Mesenchymal stem cell (in vitro differentiated cells and primary cell): ENCODE measurements at regions not wholly inside any gene's neighbourhood (a gene's known extent, or its start where the extent isn't known, plus 50 kb on each side); places are given as distances from the start of the nearest gene placed in this dataset.

Experiments used
- DNase-seq: peaks from one replicate; pipeline ENCODE4 v3.0.0-alpha.2; 2013
- H2AFZ ChIP-seq: one replicate; pipeline ENCODE4 v1.6.1; 2013; ENCODE audit warnings: low read depth, mild to moderate bottlenecking, control low read depth, inconsistent platforms, low read length, moderate library complexity
- H2AK5ac ChIP-seq: 2 replicates; pipeline ENCODE4 v1.6.1; 2013; ENCODE audit warnings: low read length, moderate library complexity, mild to moderate bottlenecking, inconsistent platforms; ENCODE audit not compliant: severe bottlenecking
- H2BK120ac ChIP-seq: one replicate; pipeline ENCODE4 v1.6.1; 2013; ENCODE audit warnings: low read depth, mild to moderate bottlenecking, inconsistent platforms, low read length, moderate library complexity
- H2BK12ac ChIP-seq, 2 experiments: one replicate each; pipeline ENCODE4 v1.6.1; 2013; ENCODE audit warnings: inconsistent platforms in 2 of 2, low read length in 2 of 2, mild to moderate bottlenecking in 2 of 2, moderate library complexity in 2 of 2, control low read depth in 1 of 2
- H2BK15ac ChIP-seq: one replicate; pipeline ENCODE4 v1.6.1; 2013; ENCODE audit warnings: mild to moderate bottlenecking, low read depth, inconsistent platforms; ENCODE audit not compliant: poor library complexity, severe bottlenecking
- H2BK5ac ChIP-seq: 2 replicates; pipeline ENCODE4 v1.6.1; 2013; ENCODE audit warnings: low read depth, mild to moderate bottlenecking, low read length, control low read depth, inconsistent platforms; ENCODE audit not compliant: poor library complexity, severe bottlenecking
- H3K14ac ChIP-seq, 2 experiments: one replicate each; pipeline ENCODE4 v1.6.1; 2013; ENCODE audit warnings: inconsistent platforms in 2 of 2, low read length in 2 of 2, control low read depth in 1 of 2, mild to moderate bottlenecking in 1 of 2, moderate library complexity in 1 of 2
- H3K18ac ChIP-seq, 2 experiments: one replicate each; pipeline ENCODE4 v1.6.1; 2013; ENCODE audit warnings: inconsistent platforms in 2 of 2, low read length in 2 of 2, control low read depth in 1 of 2, low read depth in 1 of 2, mild to moderate bottlenecking in 1 of 2
- H3K23ac ChIP-seq, 2 experiments: one replicate each; pipeline ENCODE4 v1.6.1; 2013; ENCODE audit warnings: inconsistent platforms in 2 of 2, low read length in 2 of 2, mild to moderate bottlenecking in 2 of 2, moderate library complexity in 2 of 2, control low read depth in 1 of 2
- H3K27ac ChIP-seq: 2 replicates; pipeline ENCODE4 v1.5.1; 2013; ENCODE audit warnings: mild to moderate bottlenecking, moderate library complexity, low read length, control low read depth, inconsistent platforms; ENCODE audit not compliant: poor library complexity, severe bottlenecking
- H3K27me3 ChIP-seq, 2 experiments: 2 replicates each; pipeline versions ENCODE4 v1.6.1 to v1.7.0; 2013; ENCODE audit warnings: low read length in 2 of 2, mild to moderate bottlenecking in 2 of 2, moderate library complexity in 2 of 2, control low read depth in 1 of 2, inconsistent platforms in 1 of 2; ENCODE audit not compliant: control insufficient read depth in 1 of 2, insufficient read depth in 1 of 2
- H3K36me3 ChIP-seq, 2 experiments: 2 replicates each; pipeline versions ENCODE4 v1.6.1 to v1.7.0; 2013; ENCODE audit warnings: low read length in 2 of 2, control low read depth in 1 of 2, inconsistent platforms in 1 of 2, low read depth in 1 of 2, mild to moderate bottlenecking in 1 of 2; ENCODE audit not compliant: insufficient read depth in 2 of 2, control insufficient read depth in 1 of 2
- H3K4ac ChIP-seq, 2 experiments: one replicate each; pipeline ENCODE4 v1.6.1; 2013; ENCODE audit warnings: inconsistent platforms in 2 of 2, low read length in 2 of 2, mild to moderate bottlenecking in 2 of 2, moderate library complexity in 2 of 2, control low read depth in 1 of 2, low read depth in 1 of 2
- H3K4me1 ChIP-seq: 2 replicates; pipeline ENCODE4 v1.6.1; 2013; ENCODE audit warnings: low read depth, low read length, control low read depth; ENCODE audit not compliant: control insufficient read depth, insufficient read depth
- H3K4me2 ChIP-seq: 2 replicates; pipeline ENCODE4 v1.6.1; 2013; ENCODE audit warnings: low read length, mild to moderate bottlenecking, inconsistent platforms; ENCODE audit not compliant: poor library complexity, severe bottlenecking
- H3K4me3 ChIP-seq, 2 experiments: 2 replicates each; pipeline versions ENCODE4 v1.5.1 to v1.7.0; 2013; ENCODE audit warnings: low read length in 2 of 2, mild to moderate bottlenecking in 2 of 2, control low read depth in 1 of 2, low read depth in 1 of 2; ENCODE audit not compliant: insufficient read depth in 1 of 2
- H3K79me1 ChIP-seq: replicated peaks from 2 replicates; pipeline ENCODE4 v1.6.1; 2013; ENCODE audit warnings: mild to moderate bottlenecking, control low read depth, low read length, inconsistent platforms; ENCODE audit not compliant: poor library complexity, severe bottlenecking
- H3K9ac ChIP-seq: 2 replicates; pipeline ENCODE4 v1.7.0; 2013; ENCODE audit warnings: mild to moderate bottlenecking, low read length, moderate library complexity
- H3K9me3 ChIP-seq: 2 replicates; pipeline ENCODE4 v1.7.0; 2013; ENCODE audit warnings: mild to moderate bottlenecking, low read length; ENCODE audit not compliant: control insufficient read depth
- H4K8ac ChIP-seq: one replicate; pipeline ENCODE4 v1.6.1; 2013; ENCODE audit warnings: inconsistent platforms, mild to moderate bottlenecking, low read length, moderate library complexity
- H4K91ac ChIP-seq: one replicate; pipeline ENCODE4 v1.6.1; 2013; ENCODE audit warnings: mild to moderate bottlenecking, low read length, inconsistent platforms
- WGBS: methylation state at CpG from one replicate; pipeline ENCODE4 v1.1.7; 2013; ENCODE audit warnings: mixed read lengths; 5-methylcytosine and 5-hydroxymethylcytosine counted together

GRCh38 chrX:69362856-69363255 lies 141.3 kb upstream of the NALF2 start:
- no peak overlapping the region for H2BK5ac ChIP-seq

GRCh38 chrX:69362354-69362753 lies 141.8 kb upstream of the NALF2 start:
- H3K4ac ChIP-seq: no peak overlapping the region
- no peak overlapping the region for H2AFZ ChIP-seq
- H3K18ac ChIP-seq: no peak overlapping the region
- WGBS: 77% methylated on average over 5 of the region's 5 CpGs
- H3K27me3 ChIP-seq: peaks cover 0 to 64% of the 10 kb centered on the region in 2 experiments
- no peak overlapping the region for H2BK5ac ChIP-seq
- H3K79me1 ChIP-seq: no peaks in the 10 kb centered on the region
- no peak overlapping the region for H3K14ac ChIP-seq
- peak overlapping the region; percentile 24 for H3K9ac ChIP-seq
- H3K23ac ChIP-seq: no peak overlapping the region
- H4K91ac ChIP-seq: no peak overlapping the region
- no peaks in the 10 kb centered on the region for H3K36me3 ChIP-seq
- no peak overlapping the region for H4K8ac ChIP-seq
- H2BK15ac ChIP-seq: no peak overlapping the region
- H3K4me2 ChIP-seq: no peak overlapping the region
- no peak overlapping the region for H2AK5ac ChIP-seq
- no peaks in the 10 kb centered on the region for H3K9me3 ChIP-seq
- no peak for DNase-seq
- H3K4me1 ChIP-seq: no peaks in the 10 kb centered on the region
- no peak overlapping the region for H3K4me3 ChIP-seq
- H2BK120ac ChIP-seq: no peak overlapping the region
- no peak overlapping the region for H3K27ac ChIP-seq
- no peak overlapping the region for H2BK12ac ChIP-seq

More at GRCh38 chrX:69362856-69363255, 141.3 kb upstream of the NALF2 start:
- Histone ChIP-seq H2BK15ac (no peak overlapping the region), H4K91ac (no peak overlapping the region), H2BK120ac (no peak overlapping the region), H2AK5ac (no peak overlapping the region), H3K14ac (no peak overlapping the region), H3K36me3 (no peaks in the 10 kb centered on the region), H3K79me1 (no peaks in the 10 kb centered on the region), H3K23ac (no peak overlapping the region), H3K27me3 (peaks cover 0 to 59% of the 10 kb centered on the region in 2 experiments), H2BK12ac (no peak overlapping the region), H3K4me3 (peak overlapping the region in 1 of 2 experiments; percentile 57), H2AFZ (no peak overlapping the region), H3K18ac (no peak overlapping the region), H3K4me2 (no peak overlapping the region), H3K27ac (no peak overlapping the region), H3K9me3 (no peaks in the 10 kb centered on the region), H4K8ac (no peak overlapping the region), H3K9ac (peak overlapping the region; percentile 24), H3K4me1 (no peaks in the 10 kb centered on the region), H3K4ac (no peak overlapping the region)
- no peak for DNase-seq
- WGBS: 51% methylated on average over 4 of the region's 4 CpGs

- Histone ChIP-seq H2BK15ac (no peak overlapping the region), H3K27ac (no peak overlapping the region), H2AFZ (no peak overlapping the region), H3K27me3 (peaks cover 0 to 68% of the 10 kb centered on the region in 2 experiments), H2BK12ac (no peak overlapping the region), H3K4me3 (no peak overlapping the region), H4K8ac (no peak overlapping the region), H3K4me2 (no peak overlapping the region), H4K91ac (no peak overlapping the region), H3K14ac (no peak overlapping the region), H3K79me1 (no peaks in the 10 kb centered on the region), H2BK120ac (no peak overlapping the region), H2AK5ac (no peak overlapping the region), H3K4me1 (no peaks in the 10 kb centered on the region), H3K4ac (no peak overlapping the region), H3K36me3 (no peaks in the 10 kb centered on the region), H3K9ac (no peak overlapping the region), H3K23ac (no peak overlapping the region), H3K18ac (no peak overlapping the region), H3K9me3 (no peaks in the 10 kb centered on the region), H2BK5ac (no peak overlapping the region)
- 0% methylated on average over 3 of the region's 5 CpGs for WGBS
- no peak for DNase-seq
These were observed 142.7 kb upstream of the NALF2 start for GRCh38 chrX:69361311-69361845.

GRCh38 chrX:69357317-69357716 lies 146.8 kb upstream of the NALF2 start:
- no peak overlapping the region for H2AFZ ChIP-seq
- H4K91ac ChIP-seq: no peak overlapping the region
- no peak overlapping the region for H2BK15ac ChIP-seq
- no peak overlapping the region for H2AK5ac ChIP-seq
- no peak overlapping the region for H3K4me3 ChIP-seq
- DNase-seq: no peak
- no peak overlapping the region for H4K8ac ChIP-seq
- H3K9me3 ChIP-seq: no peaks in the 10 kb centered on the region
- no peak overlapping the region for H3K4ac ChIP-seq
- H3K9ac ChIP-seq: no peak overlapping the region
- no peak overlapping the region for H3K27ac ChIP-seq
- no peak overlapping the region for H2BK12ac ChIP-seq
- no peak overlapping the region for H2BK120ac ChIP-seq
- H3K4me2 ChIP-seq: no peak overlapping the region
- no peaks in the 10 kb centered on the region for H3K79me1 ChIP-seq
- no peak overlapping the region for H3K18ac ChIP-seq
- no peak overlapping the region for H3K23ac ChIP-seq
- peaks cover 0 to 38% of the 10 kb centered on the region in 2 experiments for H3K27me3 ChIP-seq
- no peaks in the 10 kb centered on the region for H3K4me1 ChIP-seq
- H2BK5ac ChIP-seq: no peak overlapping the region
- no peak overlapping the region for H3K14ac ChIP-seq
- 93% methylated on average over 2 of the region's 2 CpGs for WGBS
- no peaks in the 10 kb centered on the region for H3K36me3 ChIP-seq
